DOHH2 (cell line): ENCODE measurements at regions not wholly inside any gene's neighbourhood (a gene's known extent, or its start where the extent isn't known, plus 50 kb on each side); places are given as distances from the start of the nearest gene placed in this dataset.

Source experiments
- CTCF ChIP-seq: fragments of 200-600 bp; sonication (generic); IDR thresholded peaks from one replicate; pipeline ENCODE4 v1.5.1; 2014; ENCODE audit warnings: antibody characterized with exemption, mild to moderate bottlenecking, low read depth, low read length; ENCODE audit not compliant: poor library complexity, severe bottlenecking
- EZH2phosphoT487 ChIP-seq: fragments of 200-600 bp; sonication (generic); IDR thresholded peaks from 2 replicates; pipeline ENCODE4 v1.6.1; 2017; ENCODE audit warnings: borderline replicate concordance, mild to moderate bottlenecking, antibody characterized with exemption, low read length, moderate library complexity, mixed read lengths

GRCh38 chr2:207471261-207471660, 58.5 kb upstream of the CREB1 start:
- TF ChIP-seq CTCF (no peak), EZH2phosphoT487 (no peak)
